ENCODE measurements at regions not wholly inside any gene's neighbourhood (a gene's known extent, or its start where the extent isn't known, plus 50 kb on each side); places are given as distances from the start of the nearest gene placed in this dataset.

GRCh38 chr1:34587761-34588160 lies 167.1 kb upstream of the GJB5 start:
- TF ChIP-seq CTCF (IDR thresholded peaks at IDR 0.05) (no peak), POLR2A (IDR thresholded peaks at IDR 0.05) (no peak)
- no peak for DNase-seq (ENCODE audit: low spot score in 2 of 2)
- 22 to 49% methylated on average over 2 of the region's 2 CpGs for WGBS, 2 donors
- intact Hi-C loops (cut with DNase I; ENCODE audit: low total_unique reads), result no loop called here
- no peak overlapping the region for H3K4me3 ChIP-seq (ENCODE audit: low read depth, poor library complexity, severe bottlenecking)

GRCh38 chr1:34590211-34590623 lies 164.6 kb upstream of the GJB5 start:
- H3K4me3 ChIP-seq (ENCODE audit: low read depth, poor library complexity, severe bottlenecking), result no peak overlapping the region
- intact Hi-C loops (cut with DNase I; ENCODE audit: low total_unique reads), result no loop called here
- TF ChIP-seq CTCF (IDR thresholded peaks at IDR 0.05), result no peak
- TF ChIP-seq POLR2A (IDR thresholded peaks at IDR 0.05), result no peak
- 31 to 36% methylated on average over 4 of the region's 4 CpGs for WGBS, 2 donors
- DNase-seq (ENCODE audit: low spot score in 2 of 2), result no peak

GRCh38 chr1:34591751-34592629 lies 162.9 kb upstream of the GJB5 start:
- no peak for TF ChIP-seq CTCF (IDR thresholded peaks at IDR 0.05)
- no peak for TF ChIP-seq POLR2A (IDR thresholded peaks at IDR 0.05)
- DNase-seq (ENCODE audit: low spot score in 2 of 2), result no peak
- H3K4me3 ChIP-seq (ENCODE audit: low read depth, poor library complexity, severe bottlenecking), result no peak overlapping the region
- intact Hi-C loops (cut with DNase I; ENCODE audit: low total_unique reads), result no loop called here
- WGBS, 2 donors, result 82 to 84% methylated on average over 4 of the region's 4 CpGs

GRCh38 chr1:34597877-34598514 lies 156.9 kb upstream of the GJB5 start:
- DNase-seq (ENCODE audit: low spot score in 2 of 2), result peak; percentile 29 to 87
- intact Hi-C loops (cut with DNase I; ENCODE audit: low total_unique reads), result no loop called here

GRCh38 chr1:34602907-34603306 lies 151.9 kb upstream of the GJB5 start:
- no peak overlapping the region for H3K4me3 ChIP-seq (ENCODE audit: low read depth, poor library complexity, severe bottlenecking)
- no peak for DNase-seq (ENCODE audit: low spot score in 2 of 2)
- WGBS, 2 donors, result 51 to 64% methylated on average over 6 of the region's 6 CpGs
- intact Hi-C loops (cut with DNase I; ENCODE audit: low total_unique reads), result loop anchor here (5.0 kb wide), 1 partner anchor 971 kb away; no protein-coding TSS in a partner anchor
- TF ChIP-seq POLR2A (IDR thresholded peaks at IDR 0.05), result no peak
- TF ChIP-seq CTCF (IDR thresholded peaks at IDR 0.05), result no peak

More at GRCh38 chr1:34597877-34598514, 156.9 kb upstream of the GJB5 start:
- no peak for TF ChIP-seq POLR2A (IDR thresholded peaks at IDR 0.05)
- no peak for TF ChIP-seq CTCF (IDR thresholded peaks at IDR 0.05)
- H3K4me3 ChIP-seq (ENCODE audit: low read depth, poor library complexity, severe bottlenecking), result no peak overlapping the region
- 19% methylated on average over 5 of the region's 5 CpGs for WGBS, 2 donors

Measured in lower leg skin (tissue), 4 donors.